ENCODE measurements at regions not wholly inside any gene's neighbourhood (a gene's known extent, or its start where the extent isn't known, plus 50 kb on each side); places are given as distances from the start of the nearest gene placed in this dataset.

DNA sequence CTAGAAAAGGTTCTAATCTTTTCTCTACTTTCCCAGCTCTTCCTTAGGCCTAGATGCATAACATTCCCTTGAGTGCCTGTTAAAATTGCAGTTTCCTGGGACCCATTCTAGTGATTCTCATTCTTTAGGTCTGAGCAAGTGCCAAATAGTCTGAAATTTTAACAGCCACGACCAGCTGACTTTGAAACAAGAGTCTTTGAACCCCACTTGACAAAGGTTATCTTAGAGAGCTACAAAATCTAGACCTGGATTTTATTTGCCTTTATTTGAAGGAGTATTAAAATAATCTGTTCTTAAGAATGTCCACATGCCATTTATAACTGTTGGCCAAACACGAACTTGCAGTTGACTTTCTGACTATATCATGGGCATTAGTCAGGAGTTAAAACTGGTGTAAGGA lies 110.2 kb upstream of the LHCGR start (continued):
- TF ChIP-seq, protein P1, sequence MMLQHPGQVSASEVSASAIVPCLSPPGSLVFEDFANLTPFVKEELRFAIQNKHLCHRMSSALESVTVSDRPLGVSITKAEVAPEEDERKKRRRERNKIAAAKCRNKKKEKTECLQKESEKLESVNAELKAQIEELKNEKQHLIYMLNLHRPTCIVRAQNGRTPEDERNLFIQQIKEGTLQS (IDR thresholded peaks at IDR 0.05; ENCODE audit: insufficient read depth, low read depth, low read length), result no peak
- TF ChIP-seq, protein P2, sequence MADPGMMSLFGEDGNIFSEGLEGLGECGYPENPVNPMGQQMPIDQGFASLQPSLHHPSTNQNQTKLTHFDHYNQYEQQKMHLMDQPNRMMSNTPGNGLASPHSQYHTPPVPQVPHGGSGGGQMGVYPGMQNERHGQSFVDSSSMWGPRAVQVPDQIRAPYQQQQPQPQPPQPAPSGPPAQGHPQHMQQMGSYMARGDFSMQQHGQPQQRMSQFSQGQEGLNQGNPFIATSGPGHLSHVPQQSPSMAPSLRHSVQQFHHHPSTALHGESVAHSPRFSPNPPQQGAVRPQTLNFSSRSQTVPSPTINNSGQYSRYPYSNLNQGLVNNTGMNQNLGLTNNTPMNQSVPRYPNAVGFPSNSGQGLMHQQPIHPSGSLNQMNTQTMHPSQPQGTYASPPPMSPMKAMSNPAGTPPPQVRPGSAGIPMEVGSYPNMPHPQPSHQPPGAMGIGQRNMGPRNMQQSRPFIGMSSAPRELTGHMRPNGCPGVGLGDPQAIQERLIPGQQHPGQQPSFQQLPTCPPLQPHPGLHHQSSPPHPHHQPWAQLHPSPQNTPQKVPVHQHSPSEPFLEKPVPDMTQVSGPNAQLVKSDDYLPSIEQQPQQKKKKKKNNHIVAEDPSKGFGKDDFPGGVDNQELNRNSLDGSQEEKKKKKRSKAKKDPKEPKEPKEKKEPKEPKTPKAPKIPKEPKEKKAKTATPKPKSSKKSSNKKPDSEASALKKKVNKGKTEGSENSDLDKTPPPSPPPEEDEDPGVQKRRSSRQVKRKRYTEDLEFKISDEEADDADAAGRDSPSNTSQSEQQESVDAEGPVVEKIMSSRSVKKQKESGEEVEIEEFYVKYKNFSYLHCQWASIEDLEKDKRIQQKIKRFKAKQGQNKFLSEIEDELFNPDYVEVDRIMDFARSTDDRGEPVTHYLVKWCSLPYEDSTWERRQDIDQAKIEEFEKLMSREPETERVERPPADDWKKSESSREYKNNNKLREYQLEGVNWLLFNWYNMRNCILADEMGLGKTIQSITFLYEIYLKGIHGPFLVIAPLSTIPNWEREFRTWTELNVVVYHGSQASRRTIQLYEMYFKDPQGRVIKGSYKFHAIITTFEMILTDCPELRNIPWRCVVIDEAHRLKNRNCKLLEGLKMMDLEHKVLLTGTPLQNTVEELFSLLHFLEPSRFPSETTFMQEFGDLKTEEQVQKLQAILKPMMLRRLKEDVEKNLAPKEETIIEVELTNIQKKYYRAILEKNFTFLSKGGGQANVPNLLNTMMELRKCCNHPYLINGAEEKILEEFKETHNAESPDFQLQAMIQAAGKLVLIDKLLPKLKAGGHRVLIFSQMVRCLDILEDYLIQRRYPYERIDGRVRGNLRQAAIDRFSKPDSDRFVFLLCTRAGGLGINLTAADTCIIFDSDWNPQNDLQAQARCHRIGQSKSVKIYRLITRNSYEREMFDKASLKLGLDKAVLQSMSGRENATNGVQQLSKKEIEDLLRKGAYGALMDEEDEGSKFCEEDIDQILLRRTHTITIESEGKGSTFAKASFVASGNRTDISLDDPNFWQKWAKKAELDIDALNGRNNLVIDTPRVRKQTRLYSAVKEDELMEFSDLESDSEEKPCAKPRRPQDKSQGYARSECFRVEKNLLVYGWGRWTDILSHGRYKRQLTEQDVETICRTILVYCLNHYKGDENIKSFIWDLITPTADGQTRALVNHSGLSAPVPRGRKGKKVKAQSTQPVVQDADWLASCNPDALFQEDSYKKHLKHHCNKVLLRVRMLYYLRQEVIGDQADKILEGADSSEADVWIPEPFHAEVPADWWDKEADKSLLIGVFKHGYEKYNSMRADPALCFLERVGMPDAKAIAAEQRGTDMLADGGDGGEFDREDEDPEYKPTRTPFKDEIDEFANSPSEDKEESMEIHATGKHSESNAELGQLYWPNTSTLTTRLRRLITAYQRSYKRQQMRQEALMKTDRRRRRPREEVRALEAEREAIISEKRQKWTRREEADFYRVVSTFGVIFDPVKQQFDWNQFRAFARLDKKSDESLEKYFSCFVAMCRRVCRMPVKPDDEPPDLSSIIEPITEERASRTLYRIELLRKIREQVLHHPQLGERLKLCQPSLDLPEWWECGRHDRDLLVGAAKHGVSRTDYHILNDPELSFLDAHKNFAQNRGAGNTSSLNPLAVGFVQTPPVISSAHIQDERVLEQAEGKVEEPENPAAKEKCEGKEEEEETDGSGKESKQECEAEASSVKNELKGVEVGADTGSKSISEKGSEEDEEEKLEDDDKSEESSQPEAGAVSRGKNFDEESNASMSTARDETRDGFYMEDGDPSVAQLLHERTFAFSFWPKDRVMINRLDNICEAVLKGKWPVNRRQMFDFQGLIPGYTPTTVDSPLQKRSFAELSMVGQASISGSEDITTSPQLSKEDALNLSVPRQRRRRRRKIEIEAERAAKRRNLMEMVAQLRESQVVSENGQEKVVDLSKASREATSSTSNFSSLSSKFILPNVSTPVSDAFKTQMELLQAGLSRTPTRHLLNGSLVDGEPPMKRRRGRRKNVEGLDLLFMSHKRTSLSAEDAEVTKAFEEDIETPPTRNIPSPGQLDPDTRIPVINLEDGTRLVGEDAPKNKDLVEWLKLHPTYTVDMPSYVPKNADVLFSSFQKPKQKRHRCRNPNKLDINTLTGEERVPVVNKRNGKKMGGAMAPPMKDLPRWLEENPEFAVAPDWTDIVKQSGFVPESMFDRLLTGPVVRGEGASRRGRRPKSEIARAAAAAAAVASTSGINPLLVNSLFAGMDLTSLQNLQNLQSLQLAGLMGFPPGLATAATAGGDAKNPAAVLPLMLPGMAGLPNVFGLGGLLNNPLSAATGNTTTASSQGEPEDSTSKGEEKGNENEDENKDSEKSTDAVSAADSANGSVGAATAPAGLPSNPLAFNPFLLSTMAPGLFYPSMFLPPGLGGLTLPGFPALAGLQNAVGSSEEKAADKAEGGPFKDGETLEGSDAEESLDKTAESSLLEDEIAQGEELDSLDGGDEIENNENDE (IDR thresholded peaks at IDR 0.05; ENCODE audit: insufficient replicate concordance, low read length), result no peak
- TF ChIP-seq RNF2 (IDR thresholded peaks at IDR 0.05; ENCODE audit: borderline replicate concordance, low read depth, low read length, missing control alignments, poor library complexity, severe bottlenecking) (no peak), SP1 (IDR thresholded peaks at IDR 0.05; ENCODE audit: low read depth, low read length) (no peak), POLR2AphosphoS5 (IDR thresholded peaks at IDR 0.05; ENCODE audit: low read depth, low read length) (no peak), NRF1 (IDR thresholded peaks at IDR 0.05; ENCODE audit: low read depth, low read length) (no peak)
